ENCODE measurements at regions not wholly inside any gene's neighbourhood (a gene's known extent, or its start where the extent isn't known, plus 50 kb on each side); places are given as distances from the start of the nearest gene placed in this dataset.

GRCh38 chr5:153081385-153081784 lies 409.1 kb upstream of the GRIA1 start:
- Histone ChIP-seq H3K36me3 (no peaks in the 10 kb centered on the region), H3K4me1 (no peaks in the 10 kb centered on the region), H3K9me3 (no peaks in the 10 kb centered on the region), H3K4me3 (no peak overlapping the region), H3K27me3 (no peaks in the 10 kb centered on the region), H3K27ac (no peak overlapping the region)
- DNase-seq, result no peak
- WGBS, 2 donors, result 51 to 69% methylated on average over 4 of the region's 4 CpGs
- TF ChIP-seq, protein P1, sequence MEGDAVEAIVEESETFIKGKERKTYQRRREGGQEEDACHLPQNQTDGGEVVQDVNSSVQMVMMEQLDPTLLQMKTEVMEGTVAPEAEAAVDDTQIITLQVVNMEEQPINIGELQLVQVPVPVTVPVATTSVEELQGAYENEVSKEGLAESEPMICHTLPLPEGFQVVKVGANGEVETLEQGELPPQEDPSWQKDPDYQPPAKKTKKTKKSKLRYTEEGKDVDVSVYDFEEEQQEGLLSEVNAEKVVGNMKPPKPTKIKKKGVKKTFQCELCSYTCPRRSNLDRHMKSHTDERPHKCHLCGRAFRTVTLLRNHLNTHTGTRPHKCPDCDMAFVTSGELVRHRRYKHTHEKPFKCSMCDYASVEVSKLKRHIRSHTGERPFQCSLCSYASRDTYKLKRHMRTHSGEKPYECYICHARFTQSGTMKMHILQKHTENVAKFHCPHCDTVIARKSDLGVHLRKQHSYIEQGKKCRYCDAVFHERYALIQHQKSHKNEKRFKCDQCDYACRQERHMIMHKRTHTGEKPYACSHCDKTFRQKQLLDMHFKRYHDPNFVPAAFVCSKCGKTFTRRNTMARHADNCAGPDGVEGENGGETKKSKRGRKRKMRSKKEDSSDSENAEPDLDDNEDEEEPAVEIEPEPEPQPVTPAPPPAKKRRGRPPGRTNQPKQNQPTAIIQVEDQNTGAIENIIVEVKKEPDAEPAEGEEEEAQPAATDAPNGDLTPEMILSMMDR (IDR thresholded peaks at IDR 0.05), result no peak
- TF ChIP-seq POLR2AphosphoS5 (IDR thresholded peaks at IDR 0.05), result no peak
- no peak for TF ChIP-seq POLR2A (IDR thresholded peaks at IDR 0.05)
- no peak for TF ChIP-seq EP300 (IDR thresholded peaks at IDR 0.05)
- intact Hi-C loops (cut with DNase I), result no loop called here

- no peaks in the 10 kb centered on the region for H3K9me3 ChIP-seq
- H3K4me1 ChIP-seq, result no peaks in the 10 kb centered on the region
- H3K27me3 ChIP-seq, result no peaks in the 10 kb centered on the region
- no peaks in the 10 kb centered on the region for H3K36me3 ChIP-seq
- 95 to 96% methylated on average over 3 of the region's 3 CpGs for WGBS, 2 donors
- H3K4me3 ChIP-seq, result no peak overlapping the region
- DNase-seq, result no peak
- intact Hi-C loops (cut with DNase I), result no loop called here
- TF ChIP-seq, protein P1 (IDR thresholded peaks at IDR 0.05), result no peak
- TF ChIP-seq EP300 (IDR thresholded peaks at IDR 0.05), result no peak
- TF ChIP-seq POLR2A (IDR thresholded peaks at IDR 0.05), result no peak
- TF ChIP-seq POLR2AphosphoS5 (IDR thresholded peaks at IDR 0.05), result no peak
- H3K27ac ChIP-seq, result no peak overlapping the region
Measured at GRCh38 chr5:153084511-153084910, 406.0 kb upstream of the GRIA1 start.

GRCh38 chr5:153086486-153086885 lies 404.0 kb upstream of the GRIA1 start:
- H3K9me3 ChIP-seq, result no peaks in the 10 kb centered on the region
- no peak overlapping the region for H3K27ac ChIP-seq
- H3K4me3 ChIP-seq, result no peak overlapping the region
- no peak for DNase-seq
- no peaks in the 10 kb centered on the region for H3K36me3 ChIP-seq
- H3K4me1 ChIP-seq, result no peaks in the 10 kb centered on the region
- intact Hi-C loops (cut with DNase I), result no loop called here
- 60 to 67% methylated on average over 2 of the region's 2 CpGs for WGBS, 2 donors
- TF ChIP-seq POLR2A (IDR thresholded peaks at IDR 0.05) (no peak), EP300 (IDR thresholded peaks at IDR 0.05) (no peak), POLR2AphosphoS5 (IDR thresholded peaks at IDR 0.05) (no peak)
- TF ChIP-seq, protein P1 (IDR thresholded peaks at IDR 0.05), result no peak
- no peaks in the 10 kb centered on the region for H3K27me3 ChIP-seq

- no peak for DNase-seq
- no peak overlapping the region for H3K4me3 ChIP-seq
- H3K27ac ChIP-seq, result no peak overlapping the region
- H3K4me1 ChIP-seq, result no peaks in the 10 kb centered on the region
- WGBS, 2 donors, result 76 to 85% methylated on average over 1 of the region's 1 CpG
- H3K27me3 ChIP-seq, result no peaks in the 10 kb centered on the region
- no peaks in the 10 kb centered on the region for H3K36me3 ChIP-seq
- intact Hi-C loops (cut with DNase I), result no loop called here
- H3K9me3 ChIP-seq, result no peaks in the 10 kb centered on the region
- TF ChIP-seq, protein P1 (IDR thresholded peaks at IDR 0.05), result no peak
- TF ChIP-seq POLR2AphosphoS5 (IDR thresholded peaks at IDR 0.05), result no peak
- TF ChIP-seq POLR2A (IDR thresholded peaks at IDR 0.05), result no peak
- no peak for TF ChIP-seq EP300 (IDR thresholded peaks at IDR 0.05)
Measured at GRCh38 chr5:153088538-153088937, 401.9 kb upstream of the GRIA1 start.

DNA sequence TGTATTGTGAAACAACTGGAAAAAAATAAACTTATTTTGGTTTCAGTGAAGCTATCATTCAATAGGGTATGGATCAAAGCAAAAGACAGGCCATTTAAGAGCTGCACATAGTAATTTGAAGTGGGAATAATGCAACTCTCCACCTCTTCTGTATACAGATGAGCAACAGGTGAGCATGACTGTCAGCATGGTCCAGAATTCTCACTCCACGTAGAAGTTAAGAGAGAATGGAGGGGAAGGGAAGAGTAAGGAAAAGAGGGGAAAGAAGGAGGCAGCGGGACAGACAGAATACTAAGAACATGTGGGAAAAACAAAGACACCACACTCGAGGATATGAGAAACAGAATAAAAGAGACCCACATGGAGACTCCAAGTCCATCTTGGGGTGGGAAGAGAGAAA lies 396.1 kb upstream of the GRIA1 start:
- no peak for TF ChIP-seq EP300 (IDR thresholded peaks at IDR 0.05)
- no peaks in the 10 kb centered on the region for H3K36me3 ChIP-seq
- WGBS, 2 donors, result 50 to 82% methylated on average over 3 of the region's 3 CpGs
- H3K27ac ChIP-seq, result no peak overlapping the region
- H3K9me3 ChIP-seq, result no peaks in the 10 kb centered on the region
- no peaks in the 10 kb centered on the region for H3K27me3 ChIP-seq
- no peak for DNase-seq
- no peak overlapping the region for H3K4me3 ChIP-seq
- intact Hi-C loops (cut with DNase I), result no loop called here
- H3K4me1 ChIP-seq, result no peaks in the 10 kb centered on the region

Measured in sigmoid colon (tissue), 6 donors.